GM10266 (cell line): ENCODE measurements at regions not wholly inside any gene's neighbourhood (a gene's known extent, or its start where the extent isn't known, plus 50 kb on each side); places are given as distances from the start of the nearest gene placed in this dataset.

Source experiments
- DNase-seq: peaks from one replicate; pipeline ENCODE4 v3.0.0; 2012; ENCODE audit errors: extremely low spot score
- TF ChIP-seq, protein P1 (sequence below): IDR thresholded peaks from 2 replicates; pipeline ENCODE4 v1.5.1; 2012; ENCODE audit warnings: mild to moderate bottlenecking, low read depth; ENCODE audit not compliant: control insufficient read depth, insufficient read depth; ENCODE audit errors: missing control alignments

DNA sequence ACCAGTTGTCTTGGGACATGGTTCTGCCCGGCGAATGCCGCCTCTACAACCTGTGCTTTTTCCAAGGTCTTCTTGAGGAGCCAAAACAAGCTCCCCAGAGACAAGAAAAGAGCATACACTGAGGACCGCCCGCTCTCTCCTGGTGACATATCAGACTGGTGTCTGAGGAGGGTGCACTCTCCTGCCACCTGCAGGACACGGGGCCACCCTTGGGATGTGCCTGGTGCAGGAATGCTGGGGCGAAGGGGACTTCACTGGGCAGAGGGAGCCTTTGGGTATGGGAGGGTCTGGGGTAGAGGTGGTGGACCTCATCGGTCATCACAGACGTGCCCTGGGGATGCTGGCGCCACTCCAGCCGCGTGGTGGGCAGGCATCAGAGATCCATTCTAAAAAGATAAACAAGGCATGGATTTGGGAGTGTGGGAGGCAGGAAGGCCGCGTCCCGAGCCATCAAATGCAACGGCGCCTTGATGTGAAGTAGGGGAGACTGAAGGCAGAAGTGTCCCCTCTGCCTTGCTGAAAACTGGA, 163.3 kb downstream of the CD83 start:
- TF ChIP-seq, protein P1, sequence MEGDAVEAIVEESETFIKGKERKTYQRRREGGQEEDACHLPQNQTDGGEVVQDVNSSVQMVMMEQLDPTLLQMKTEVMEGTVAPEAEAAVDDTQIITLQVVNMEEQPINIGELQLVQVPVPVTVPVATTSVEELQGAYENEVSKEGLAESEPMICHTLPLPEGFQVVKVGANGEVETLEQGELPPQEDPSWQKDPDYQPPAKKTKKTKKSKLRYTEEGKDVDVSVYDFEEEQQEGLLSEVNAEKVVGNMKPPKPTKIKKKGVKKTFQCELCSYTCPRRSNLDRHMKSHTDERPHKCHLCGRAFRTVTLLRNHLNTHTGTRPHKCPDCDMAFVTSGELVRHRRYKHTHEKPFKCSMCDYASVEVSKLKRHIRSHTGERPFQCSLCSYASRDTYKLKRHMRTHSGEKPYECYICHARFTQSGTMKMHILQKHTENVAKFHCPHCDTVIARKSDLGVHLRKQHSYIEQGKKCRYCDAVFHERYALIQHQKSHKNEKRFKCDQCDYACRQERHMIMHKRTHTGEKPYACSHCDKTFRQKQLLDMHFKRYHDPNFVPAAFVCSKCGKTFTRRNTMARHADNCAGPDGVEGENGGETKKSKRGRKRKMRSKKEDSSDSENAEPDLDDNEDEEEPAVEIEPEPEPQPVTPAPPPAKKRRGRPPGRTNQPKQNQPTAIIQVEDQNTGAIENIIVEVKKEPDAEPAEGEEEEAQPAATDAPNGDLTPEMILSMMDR = no peak
- DNase-seq = no peak

DNA sequence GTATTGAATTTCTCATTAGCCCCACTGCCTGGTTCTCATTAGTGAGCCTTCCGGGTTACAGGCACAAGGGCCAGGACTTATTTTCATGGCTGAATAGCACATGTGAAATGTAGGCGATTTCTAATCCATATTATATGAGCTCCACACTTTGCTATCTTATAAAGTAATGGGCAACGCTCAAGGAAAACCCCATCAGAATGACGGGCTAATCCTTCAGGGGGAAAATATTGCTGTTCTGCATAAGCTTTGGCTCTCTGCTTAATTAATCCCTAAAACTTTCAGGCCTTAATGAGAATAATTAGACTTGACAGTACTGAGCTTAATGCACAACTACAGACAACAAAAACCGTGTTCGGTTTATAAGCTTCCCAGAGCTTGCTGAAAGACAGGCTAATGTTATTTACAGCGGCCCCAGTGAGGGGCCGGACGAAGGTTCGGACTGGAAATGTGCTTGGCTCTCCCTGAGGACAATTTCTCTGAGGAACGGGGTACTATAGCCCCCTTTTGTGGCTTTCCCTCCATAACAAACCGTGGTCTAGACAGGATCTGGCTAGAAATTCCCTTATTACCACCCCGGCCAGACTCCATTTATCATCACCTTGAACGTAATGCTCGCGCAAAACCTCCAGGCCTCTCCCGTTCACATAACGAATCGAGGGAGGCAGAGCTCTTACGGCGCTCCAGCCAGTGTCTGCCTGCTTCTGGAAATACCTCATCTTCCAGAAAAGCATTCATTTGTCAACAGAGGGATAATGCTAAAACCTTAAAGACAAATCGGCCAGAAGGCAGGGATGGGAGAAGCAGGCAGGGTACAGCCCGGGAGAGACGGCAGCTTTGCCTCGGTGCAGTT, 164.5 kb downstream of the CD83 start:
- TF ChIP-seq, protein P1 = no peak
- no peak for DNase-seq

DNA sequence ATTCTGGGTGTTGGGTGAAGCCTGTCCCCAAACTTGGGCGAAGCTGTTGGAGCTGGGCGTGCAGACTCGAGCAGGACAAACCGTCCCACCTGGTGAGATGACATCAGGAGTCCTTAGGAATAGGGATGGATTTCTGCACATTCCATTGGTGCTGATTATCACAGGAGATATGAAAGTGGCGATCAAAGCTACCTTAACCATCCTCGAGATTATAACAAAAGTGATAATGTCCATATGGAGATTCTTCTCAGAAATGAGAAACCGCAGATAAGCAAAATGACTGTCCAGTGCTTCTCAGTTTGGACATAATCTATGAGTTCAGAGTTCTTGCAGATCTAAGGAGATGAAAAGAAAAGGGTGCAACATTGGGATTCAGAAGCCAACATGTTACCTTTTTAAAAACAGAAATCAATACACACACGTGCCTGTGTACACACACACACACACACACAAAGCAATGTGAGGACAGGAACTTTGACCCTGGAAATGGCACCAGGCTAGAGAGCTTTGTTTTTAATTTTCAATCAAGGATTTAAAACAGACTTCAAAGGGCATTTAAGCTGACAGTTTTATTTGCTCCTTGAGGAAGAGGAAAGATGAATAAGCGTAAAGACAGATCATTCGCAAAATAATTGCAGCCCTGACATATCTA, 165.4 kb downstream of the CD83 start:
- TF ChIP-seq, protein P1 = no peak
- DNase-seq = no peak

DNA sequence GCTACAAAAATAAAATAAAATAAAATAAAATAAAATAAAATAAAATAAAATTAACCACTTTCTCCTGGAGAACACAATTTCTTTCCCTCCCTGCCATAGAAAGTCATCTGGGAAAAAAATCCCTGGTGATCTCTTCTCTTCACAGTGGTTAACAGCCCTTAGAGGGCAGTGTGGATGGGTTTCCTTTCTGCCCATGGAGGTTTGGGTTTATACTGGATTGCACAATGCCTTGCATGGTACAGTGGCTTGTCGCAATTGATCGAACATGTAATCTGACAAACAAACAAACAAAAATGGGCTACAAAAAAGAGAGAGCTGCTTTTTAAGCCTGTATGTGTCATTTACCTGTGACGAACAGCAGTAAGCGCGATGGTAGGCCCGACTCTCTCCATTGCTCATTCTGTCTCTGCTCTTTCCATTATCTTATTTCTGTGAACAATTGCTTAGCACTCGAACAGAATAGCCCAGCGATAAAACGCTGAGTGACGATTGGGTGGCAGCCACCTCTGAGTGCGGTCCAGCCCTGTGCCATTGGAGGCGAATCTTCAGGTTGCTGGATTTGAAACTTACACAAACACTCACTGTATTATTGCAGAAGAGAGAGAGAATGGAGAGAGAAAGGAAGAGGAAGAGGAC, 166.1 kb downstream of the CD83 start:
- DNase-seq = no peak
- TF ChIP-seq, protein P1 = no peak

DNA sequence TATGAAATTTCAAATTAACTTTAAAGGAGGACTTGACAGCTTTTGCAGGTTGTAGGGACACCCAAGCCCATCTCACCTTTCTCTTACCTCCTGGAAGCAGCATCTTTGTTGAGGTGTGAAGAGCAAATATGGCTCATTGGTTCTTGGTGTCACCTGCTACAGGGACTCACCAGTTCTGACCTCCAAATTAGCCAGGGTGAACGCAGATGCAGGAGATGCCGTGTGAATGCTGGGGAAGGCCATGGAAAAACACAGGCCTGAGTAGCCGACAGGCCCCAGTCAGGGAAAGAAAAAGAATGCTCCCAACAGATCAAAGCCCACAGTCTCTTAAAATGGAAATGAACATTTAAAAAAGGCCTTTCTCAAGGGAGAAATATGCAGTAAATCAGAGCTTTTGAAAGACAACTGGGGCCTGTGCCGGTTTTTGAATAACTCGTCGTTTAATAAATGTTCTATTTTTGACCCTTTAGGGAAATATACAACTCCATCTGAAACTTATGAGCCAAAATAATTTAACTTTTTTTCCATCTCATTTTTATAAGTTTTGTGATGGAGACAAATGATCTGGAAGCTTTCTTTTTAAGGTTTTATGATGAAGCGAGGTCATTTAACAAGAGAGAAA, 167.5 kb downstream of the CD83 start:
- DNase-seq = no peak
- TF ChIP-seq, protein P1 = no peak

DNA sequence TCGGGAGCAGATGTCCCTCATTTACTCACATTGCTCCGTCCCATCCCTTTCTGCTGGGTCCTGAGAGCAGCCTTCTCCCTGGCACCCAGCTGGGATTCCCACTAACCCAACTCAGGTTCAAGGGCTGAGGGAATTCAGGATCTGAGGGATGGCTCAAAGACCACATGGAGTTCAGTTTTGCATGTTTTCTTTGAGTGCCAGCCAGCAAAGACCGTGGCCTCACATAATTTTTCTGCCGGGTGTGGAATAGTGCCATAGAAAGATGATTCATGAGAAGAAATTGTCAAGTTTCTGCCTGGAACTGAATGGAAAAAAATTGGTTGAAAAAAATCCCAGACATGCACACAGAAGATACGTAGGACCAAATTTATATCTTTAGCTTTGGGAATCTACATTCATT, 168.6 kb downstream of the CD83 start:
- no peak for DNase-seq
- TF ChIP-seq, protein P1 = no peak
